ENCODE measurements at regions not wholly inside any gene's neighbourhood (a gene's known extent, or its start where the extent isn't known, plus 50 kb on each side); places are given as distances from the start of the nearest gene placed in this dataset.

DNA sequence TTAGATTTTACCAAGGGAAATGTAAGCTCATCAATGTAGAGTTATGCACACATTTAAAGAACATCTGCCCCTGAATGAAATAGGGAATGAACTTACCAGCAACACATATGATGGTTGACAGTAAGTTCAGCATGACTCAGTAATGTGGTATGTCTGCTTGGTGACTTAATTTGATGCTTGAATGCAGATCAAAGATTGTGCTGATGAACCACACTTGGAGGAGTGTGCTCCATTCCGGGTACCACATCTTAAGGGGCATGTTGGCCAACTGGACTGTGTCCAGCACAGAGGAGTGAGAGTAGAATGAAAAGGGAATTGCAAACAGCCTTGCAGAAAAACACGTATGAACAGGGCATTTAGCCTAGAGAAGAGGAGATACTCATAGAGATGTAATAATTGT, 171.0 kb upstream of the RARB start:
- TF ChIP-seq, protein P1, sequence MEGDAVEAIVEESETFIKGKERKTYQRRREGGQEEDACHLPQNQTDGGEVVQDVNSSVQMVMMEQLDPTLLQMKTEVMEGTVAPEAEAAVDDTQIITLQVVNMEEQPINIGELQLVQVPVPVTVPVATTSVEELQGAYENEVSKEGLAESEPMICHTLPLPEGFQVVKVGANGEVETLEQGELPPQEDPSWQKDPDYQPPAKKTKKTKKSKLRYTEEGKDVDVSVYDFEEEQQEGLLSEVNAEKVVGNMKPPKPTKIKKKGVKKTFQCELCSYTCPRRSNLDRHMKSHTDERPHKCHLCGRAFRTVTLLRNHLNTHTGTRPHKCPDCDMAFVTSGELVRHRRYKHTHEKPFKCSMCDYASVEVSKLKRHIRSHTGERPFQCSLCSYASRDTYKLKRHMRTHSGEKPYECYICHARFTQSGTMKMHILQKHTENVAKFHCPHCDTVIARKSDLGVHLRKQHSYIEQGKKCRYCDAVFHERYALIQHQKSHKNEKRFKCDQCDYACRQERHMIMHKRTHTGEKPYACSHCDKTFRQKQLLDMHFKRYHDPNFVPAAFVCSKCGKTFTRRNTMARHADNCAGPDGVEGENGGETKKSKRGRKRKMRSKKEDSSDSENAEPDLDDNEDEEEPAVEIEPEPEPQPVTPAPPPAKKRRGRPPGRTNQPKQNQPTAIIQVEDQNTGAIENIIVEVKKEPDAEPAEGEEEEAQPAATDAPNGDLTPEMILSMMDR (IDR thresholded peaks at IDR 0.05; ENCODE audit: insufficient read depth, low read length): no peak
- TF ChIP-seq POLR2AphosphoS5 (IDR thresholded peaks at IDR 0.05; ENCODE audit: low read depth): no peak
- TF ChIP-seq GABPA (IDR thresholded peaks at IDR 0.05; ENCODE audit: low read depth): no peak
- no peak for TF ChIP-seq REST (IDR thresholded peaks at IDR 0.05; ENCODE audit: insufficient replicate concordance, low read depth)
- TF ChIP-seq SPI1 (IDR thresholded peaks at IDR 0.05; ENCODE audit: borderline replicate concordance, low read depth): no peak
